ENCODE measurements at regions not wholly inside any gene's neighbourhood (a gene's known extent, or its start where the extent isn't known, plus 50 kb on each side); places are given as distances from the start of the nearest gene placed in this dataset.

- ATAC-seq (no peak), DNase-seq (no peak)
Measured at GRCh38 chr2:61722318-61722717, 131.5 kb downstream of the FAM161A start.

DNA sequence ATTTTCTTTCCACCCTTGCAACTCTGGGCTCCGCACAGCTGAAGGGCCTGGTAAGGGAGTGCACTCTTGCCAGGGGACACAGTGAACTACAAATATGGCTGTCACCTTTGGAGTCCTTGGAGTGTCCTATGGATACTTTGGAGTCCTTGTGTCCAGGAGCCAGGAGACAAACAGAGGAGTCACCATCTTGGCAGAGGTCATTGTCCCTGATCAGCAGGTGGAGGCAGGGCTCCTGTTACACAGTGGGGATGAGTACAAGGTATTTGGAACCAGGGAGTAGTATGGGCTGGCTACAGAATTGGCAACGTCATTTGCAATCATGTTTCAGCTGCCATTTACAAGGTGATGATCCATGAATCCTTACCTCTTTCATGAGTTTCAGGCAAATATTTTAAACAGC lies 132.5 kb downstream of the FAM161A start:
- ATAC-seq = no peak

DNA sequence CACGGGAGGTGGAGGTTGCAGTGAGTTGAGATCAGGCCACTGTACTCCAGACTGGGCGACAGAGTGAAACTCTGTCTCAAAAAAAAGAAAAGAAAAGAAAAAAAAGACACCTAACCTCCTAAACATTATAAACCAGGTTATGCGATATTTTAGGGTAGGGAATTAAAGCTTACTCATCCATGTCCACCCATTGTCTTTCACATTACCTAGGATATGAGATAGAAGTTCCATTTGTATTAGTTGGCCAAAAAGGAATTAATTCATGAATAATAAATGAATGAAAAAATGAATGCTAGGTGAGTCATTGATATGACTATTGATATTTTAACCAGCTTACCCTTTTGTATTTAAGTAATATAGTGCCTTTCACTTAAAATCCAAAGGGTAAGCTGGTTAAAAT lies 132.9 kb downstream of the FAM161A start:
- DNase-seq (no peak), ATAC-seq (no peak)

More for the DNA sequence above, 132.5 kb downstream of the FAM161A start:
- no peak for DNase-seq

DNA sequence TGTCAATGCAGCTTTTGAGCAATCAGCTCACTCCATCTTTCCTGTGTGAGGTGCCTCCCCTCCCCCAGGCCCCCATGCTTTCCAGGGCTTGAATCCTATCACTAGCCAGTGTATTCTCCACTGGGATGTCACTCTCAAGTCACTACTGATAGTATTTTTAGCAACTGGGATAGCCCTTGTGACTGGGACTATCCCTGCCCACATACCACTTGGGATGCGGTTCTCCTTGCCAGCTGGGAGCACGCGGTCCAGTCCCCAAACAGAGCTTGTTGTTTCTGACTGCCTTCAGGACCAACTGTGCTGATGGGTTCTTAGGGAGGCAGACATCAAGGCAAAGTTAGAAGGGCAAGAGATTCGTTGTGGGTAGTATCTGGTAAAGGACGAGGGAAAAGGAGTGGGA lies 134.9 kb downstream of the FAM161A start:
- no peak for ATAC-seq
- DNase-seq = no peak

GRCh38 chr2:61715506-61715905 lies 138.4 kb downstream of the FAM161A start:
- ATAC-seq (no peak), DNase-seq (no peak)

- ATAC-seq (no peak), DNase-seq (no peak)
Measured at GRCh38 chr2:61714210-61714609, 139.7 kb downstream of the FAM161A start.

DNA sequence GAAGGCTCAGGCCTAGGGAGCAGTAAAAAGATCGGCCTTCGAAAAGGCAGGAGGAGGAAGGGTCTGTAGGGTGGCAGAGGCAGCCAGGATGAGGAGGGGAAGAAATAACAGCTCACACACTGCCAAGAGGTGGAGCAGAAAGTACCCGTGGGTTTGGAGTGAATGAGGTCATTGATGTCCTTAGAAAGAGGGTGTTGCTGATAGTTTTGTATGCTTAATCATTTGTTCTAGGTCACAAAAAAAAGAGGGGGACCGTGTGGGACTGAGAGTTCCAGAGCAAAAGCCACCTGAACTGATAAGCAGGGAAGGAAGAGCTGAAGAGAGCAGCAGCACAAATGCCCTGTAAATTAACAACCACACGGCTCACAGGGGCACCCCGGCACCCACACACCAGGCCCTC lies 140.4 kb downstream of the FAM161A start:
- ATAC-seq (no peak), DNase-seq (no peak)

GRCh38 chr2:61712060-61712459 lies 141.8 kb downstream of the FAM161A start:
- DNase-seq (no peak), ATAC-seq (no peak)

GRCh38 chr2:61710711-61711110 lies 143.1 kb downstream of the FAM161A start:
- DNase-seq = no peak
- no peak for ATAC-seq

DNA sequence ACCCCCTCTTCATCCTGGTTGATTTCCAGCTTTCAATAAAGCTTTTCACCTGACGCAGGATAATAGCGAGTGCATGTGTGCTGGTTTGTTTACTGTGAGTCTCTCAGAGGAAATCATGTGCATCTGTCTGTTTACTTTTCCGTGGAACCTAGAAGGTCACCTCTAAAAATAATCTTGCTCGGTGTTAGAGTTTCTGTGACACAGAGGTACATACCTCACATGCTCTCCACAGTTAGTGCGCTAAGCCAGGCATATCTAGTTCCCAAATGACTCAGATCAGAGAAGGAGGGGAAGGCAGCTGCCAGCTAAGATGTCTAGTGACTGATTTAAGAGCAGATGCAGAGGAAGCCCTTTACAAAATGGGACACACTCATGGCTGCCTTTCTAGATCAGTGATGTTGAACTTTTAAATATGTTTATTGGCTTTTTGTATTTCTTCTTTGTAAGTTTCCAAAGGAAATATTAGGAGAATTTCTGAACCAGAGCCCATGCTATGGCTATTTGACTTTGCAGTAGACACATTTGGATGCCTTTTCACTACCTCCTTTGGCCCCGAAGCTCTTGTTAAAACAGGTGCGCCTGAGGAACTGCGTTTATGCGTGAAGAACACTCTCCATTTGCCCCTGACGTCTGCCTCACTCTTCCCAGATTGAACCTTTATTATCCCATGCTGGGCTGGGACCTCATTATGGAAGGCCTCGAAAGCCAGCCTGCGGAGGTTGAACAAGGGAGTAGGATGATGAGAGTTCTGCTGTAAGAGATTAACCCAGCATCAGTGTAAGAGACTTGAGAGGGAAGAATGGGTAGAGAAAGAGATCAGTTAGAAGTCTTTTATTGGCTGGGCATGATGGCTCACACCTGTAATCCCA lies 145.6 kb downstream of the FAM161A start:
- no peak for DNase-seq
- peak; percentile 80 for ATAC-seq

DNA sequence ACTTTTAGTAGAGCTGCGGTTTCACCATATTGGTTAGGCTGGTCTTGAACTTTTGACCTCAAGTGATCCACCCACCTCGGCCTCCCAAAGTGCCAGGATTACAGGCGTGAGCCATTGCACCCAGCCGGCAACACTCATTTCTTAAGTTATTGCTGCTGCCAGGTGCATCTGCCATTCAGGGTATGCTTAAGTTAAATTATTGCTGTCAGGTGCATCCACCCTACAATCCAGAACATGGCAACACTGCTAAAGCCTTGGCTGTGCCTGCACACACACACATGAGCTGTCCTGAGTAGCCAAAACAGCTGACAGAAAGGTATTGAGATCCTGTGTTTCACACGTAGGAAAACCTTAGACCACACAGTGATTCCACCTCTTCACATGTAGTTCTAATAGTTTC lies 148.2 kb downstream of the FAM161A start:
- DNase-seq = no peak
- ATAC-seq = no peak

GRCh38 chr2:61704364-61704763 lies 149.5 kb downstream of the FAM161A start:
- ATAC-seq (no peak), DNase-seq (no peak)

GRCh38 chr2:61702088-61702467 lies 151.8 kb downstream of the FAM161A start:
- ATAC-seq = no peak
- no peak for DNase-seq

- ATAC-seq (no peak), DNase-seq (no peak)
Measured at GRCh38 chr2:61700464-61700863, 153.4 kb downstream of the FAM161A start.

GRCh38 chr2:61694312-61695274 lies 156.4 kb upstream of the XPO1 start:
- DNase-seq (peak; percentile 94), ATAC-seq (peak; percentile 96)

- DNase-seq (no peak), ATAC-seq (no peak)
Measured at GRCh38 chr2:61693744-61694143, 155.6 kb upstream of the XPO1 start.

DNA sequence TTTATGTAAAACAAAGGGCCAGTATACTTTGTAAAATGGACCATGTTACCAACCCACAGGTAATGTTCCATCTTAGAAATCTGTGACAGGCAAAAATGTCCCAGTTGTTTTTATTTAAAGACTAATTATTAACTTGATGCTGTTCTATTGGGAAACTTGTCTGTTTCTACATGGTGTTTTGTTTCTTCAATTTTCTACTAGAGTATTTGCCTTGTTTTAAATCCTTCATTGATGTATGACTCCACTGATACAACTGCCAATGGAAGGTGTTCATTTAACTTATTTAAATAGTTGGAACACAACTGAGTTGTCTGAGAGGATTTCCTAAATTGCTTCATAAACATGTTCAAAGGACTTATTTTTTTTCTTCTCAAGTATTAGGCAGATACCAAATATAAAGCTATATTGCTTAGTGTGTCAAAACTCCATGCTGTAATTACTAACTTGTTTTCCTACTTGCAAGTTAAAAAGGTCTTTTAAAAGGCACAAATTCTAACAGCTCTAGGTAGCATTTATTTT lies 152.0 kb upstream of the XPO1 start:
- ATAC-seq = no peak

DNA sequence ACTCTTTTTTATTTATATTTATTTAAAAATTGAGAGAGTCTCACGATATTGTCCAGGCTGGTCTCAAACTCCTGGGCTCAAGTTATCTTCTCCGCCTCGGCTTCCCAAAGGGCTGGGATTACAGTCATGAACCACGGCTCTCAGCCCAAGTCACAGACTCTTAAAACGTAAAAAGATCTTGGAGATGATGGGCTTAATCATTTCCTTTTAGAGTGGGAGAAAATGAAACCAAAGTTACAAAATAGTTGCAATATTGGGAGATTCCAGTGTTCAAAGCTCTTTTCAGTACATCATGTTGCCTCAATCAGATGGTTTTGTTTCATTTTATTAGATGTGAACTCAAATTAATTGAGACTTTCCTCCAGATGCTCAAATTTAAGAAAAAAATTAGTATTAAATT lies 151.4 kb upstream of the XPO1 start:
- ATAC-seq = no peak
- DNase-seq = no peak

More for the DNA sequence above, 152.0 kb upstream of the XPO1 start:
- DNase-seq = no peak

- ATAC-seq = no peak
- no peak for DNase-seq
Measured at GRCh38 chr2:61688369-61689334, 150.5 kb upstream of the XPO1 start.

- DNase-seq (no peak), ATAC-seq (no peak)
Measured at GRCh38 chr2:61679096-61679495, 140.9 kb upstream of the XPO1 start.

- no peak for DNase-seq
- no peak for ATAC-seq
Measured at GRCh38 chr2:61677942-61678341, 139.8 kb upstream of the XPO1 start.

DNA sequence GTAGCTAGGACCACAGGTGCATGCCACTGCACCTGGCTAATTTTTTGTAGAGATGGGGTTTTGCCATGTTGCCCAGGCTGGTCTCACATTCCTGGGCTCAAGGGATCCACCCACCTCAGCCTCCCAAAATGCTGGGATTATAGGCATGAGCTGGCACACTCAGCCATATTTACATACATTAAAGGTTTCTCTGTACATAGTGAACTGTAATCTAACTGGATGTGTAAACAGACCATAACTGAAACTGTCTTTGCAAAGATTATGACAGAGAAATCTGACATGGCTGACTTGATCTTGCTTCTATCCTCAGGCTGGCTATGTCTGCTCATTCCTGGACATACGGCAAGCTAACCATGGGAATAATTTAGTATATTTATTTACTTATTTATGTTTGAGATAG lies 139.2 kb upstream of the XPO1 start:
- DNase-seq (no peak), ATAC-seq (no peak)

All from stimulated activated naive CD8-positive, alpha-beta T cell treated with anti-CD3 and anti-CD28 coated beads, Interleukin-15, Interleukin-2, amounts not matched to agents 100 U/mL and 50 U/mL, for 24 hours (primary cell).